Gastrocnemius medialis (tissue), 4 donors: ENCODE measurements at regions not wholly inside any gene's neighbourhood (a gene's known extent, or its start where the extent isn't known, plus 50 kb on each side); places are given as distances from the start of the nearest gene placed in this dataset.

Source experiments
- ATAC-seq, 2 donors: fragments of 150-250 bp; one replicate each; pipeline ENCODE4 v1.9.1; 2016
- DNase-seq, 2 donors: peaks; one replicate each; pipeline ENCODE4 v3.0.0-alpha.2; 2019
- H3K27ac ChIP-seq, 4 donors: fragments of 200-600 bp; sonication (generic); 1 replicate in 1 of 4; 2 replicates in 3 of 4; pipeline ENCODE4 v1.5.1; 2016 to 2018; ENCODE audit warnings: mild to moderate bottlenecking in 2 of 4, moderate library complexity in 1 of 4
- H3K27me3 ChIP-seq, 3 donors: fragments of 200-600 bp; sonication (generic) in 2 of 3; 1 replicate in 1 of 3; 2 replicates in 2 of 3; pipeline versions ENCODE4 v1.5.1 to v1.6.0; 2016 to 2019; ENCODE audit warnings: mild to moderate bottlenecking in 1 of 3, moderate library complexity in 1 of 3
- H3K36me3 ChIP-seq, 2 donors: fragments of 200-600 bp; sonication (generic) in 1 of 2; one replicate each; pipeline ENCODE4 v1.5.1; 2017 to 2018
- H3K4me1 ChIP-seq, 2 donors: fragments of 200-600 bp; sonication (generic) in 1 of 2; one replicate each; pipeline ENCODE4 v1.5.1; 2016 to 2017; ENCODE audit warnings: mild to moderate bottlenecking in 2 of 2
- H3K4me3 ChIP-seq, 4 donors: fragments of 200-600 bp; sonication (generic) in 3 of 4; 1 replicate in 1 of 4; 2 replicates in 3 of 4; pipeline ENCODE4 v1.5.1; 2016 to 2019; ENCODE audit warnings: mild to moderate bottlenecking in 2 of 4
- H3K9me3 ChIP-seq, 3 donors: fragments of 200-600 bp; sonication (generic) in 2 of 3; 1 replicate in 1 of 3; 2 replicates in 2 of 3; pipeline ENCODE4 v1.5.1; 2016 to 2019
- CTCF ChIP-seq, 5 experiments: fragments of 450-650 bp in 3 of 5; fragments of 200-600 bp in 2 of 5; sonication (generic) in 2 of 5; IDR thresholded peaks in 4 of 5; conservative IDR thresholded peaks in 1 of 5; 1 replicate in 4 of 5; 2 replicates in 1 of 5; pipeline ENCODE4 v1.5.1; 2016 to 2019; ENCODE audit warnings: antibody characterized with exemption in 5 of 5, mild to moderate bottlenecking in 3 of 5, moderate library complexity in 3 of 5
- POLR2A ChIP-seq, 2 donors: fragments of 450-650 bp; IDR thresholded peaks; one replicate each; pipeline ENCODE4 v1.6.1; 2017; ENCODE audit warnings: antibody characterized with exemption in 2 of 2, mild to moderate bottlenecking in 2 of 2, moderate library complexity in 2 of 2
- in situ Hi-C, 4 donors: fragments of 200-750 bp; cut with MboI; loops; one replicate each; pipeline versions ENCODE4 v1.15.0 to v1.8.0; 2017; ENCODE audit warnings: low sequenced_read_pairs in 4 of 4
- intact Hi-C: fragments of 100-400 bp; cut with DNase I; formaldehyde crosslinking; loops from one replicate; pipeline ENCODE4 v1.15.1; 2023; ENCODE audit warnings: low total_unique reads

GRCh38 chr2:225319872-225320271 lies 79.6 kb upstream of the NYAP2 start:
- in situ Hi-C loops = no loop called here
- no peak for ATAC-seq
- Histone ChIP-seq H3K4me1 (no peaks in the 10 kb centered on the region), H3K9me3 (no peaks in the 10 kb centered on the region), H3K36me3 (no peaks in the 10 kb centered on the region), H3K27ac (no peak overlapping the region), H3K27me3 (no peaks in the 10 kb centered on the region), H3K4me3 (no peak overlapping the region)
- TF ChIP-seq POLR2A (IDR thresholded peaks at IDR 0.05) (no peak), CTCF (IDR thresholded peaks at IDR 0.05 in 4 of 5, conservative IDR thresholded peaks at IDR 0.05 in 1 of 5) (no peak)
- no peak for DNase-seq
- intact Hi-C loops = no loop called here

GRCh38 chr2:225318440-225318839 lies 81.1 kb upstream of the NYAP2 start:
- no peaks in the 10 kb centered on the region for H3K27me3 ChIP-seq
- H3K9me3 ChIP-seq = no peaks in the 10 kb centered on the region
- ATAC-seq (no peak), DNase-seq (no peak)
- intact Hi-C loops (no loop called here), in situ Hi-C loops (no loop called here)
- TF ChIP-seq CTCF (IDR thresholded peaks at IDR 0.05 in 4 of 5, conservative IDR thresholded peaks at IDR 0.05 in 1 of 5) (no peak), POLR2A (IDR thresholded peaks at IDR 0.05) (no peak)
- H3K4me3 ChIP-seq = no peak overlapping the region
- no peaks in the 10 kb centered on the region for H3K36me3 ChIP-seq
- H3K27ac ChIP-seq = no peak overlapping the region
- no peaks in the 10 kb centered on the region for H3K4me1 ChIP-seq

GRCh38 chr2:225317186-225317585 lies 82.3 kb upstream of the NYAP2 start:
- ATAC-seq (no peak), DNase-seq (no peak)
- Histone ChIP-seq H3K4me1 (no peaks in the 10 kb centered on the region), H3K36me3 (no peaks in the 10 kb centered on the region), H3K9me3 (no peaks in the 10 kb centered on the region), H3K4me3 (no peak overlapping the region), H3K27ac (no peak overlapping the region), H3K27me3 (no peaks in the 10 kb centered on the region)
- no peak for TF ChIP-seq POLR2A (IDR thresholded peaks at IDR 0.05)
- TF ChIP-seq CTCF (IDR thresholded peaks at IDR 0.05 in 4 of 5, conservative IDR thresholded peaks at IDR 0.05 in 1 of 5) = no peak
- in situ Hi-C loops = no loop called here
- intact Hi-C loops = no loop called here

- intact Hi-C loops = no loop called here
- Histone ChIP-seq H3K4me3 (no peak overlapping the region), H3K36me3 (no peaks in the 10 kb centered on the region), H3K9me3 (no peaks in the 10 kb centered on the region), H3K27ac (no peak overlapping the region), H3K27me3 (no peaks in the 10 kb centered on the region), H3K4me1 (no peaks in the 10 kb centered on the region)
- ATAC-seq (no peak), DNase-seq (no peak)
- TF ChIP-seq POLR2A (IDR thresholded peaks at IDR 0.05) (no peak), CTCF (IDR thresholded peaks at IDR 0.05 in 4 of 5, conservative IDR thresholded peaks at IDR 0.05 in 1 of 5) (no peak)
- in situ Hi-C loops = no loop called here
Observed at GRCh38 chr2:225310745-225311144, 88.8 kb upstream of the NYAP2 start.

- H3K27ac ChIP-seq = no peak overlapping the region
Observed at GRCh38 chr2:225309516-225309915, 90.0 kb upstream of the NYAP2 start.

More at GRCh38 chr2:225309516-225309915, 90.0 kb upstream of the NYAP2 start:
- H3K4me1 ChIP-seq = no peaks in the 10 kb centered on the region
- TF ChIP-seq POLR2A (IDR thresholded peaks at IDR 0.05) (no peak), CTCF (IDR thresholded peaks at IDR 0.05 in 4 of 5, conservative IDR thresholded peaks at IDR 0.05 in 1 of 5) (no peak)
- ATAC-seq (no peak), DNase-seq (no peak)
- H3K27me3 ChIP-seq = no peaks in the 10 kb centered on the region
- H3K9me3 ChIP-seq = no peaks in the 10 kb centered on the region
- in situ Hi-C loops = no loop called here
- intact Hi-C loops = no loop called here
- no peaks in the 10 kb centered on the region for H3K36me3 ChIP-seq
- H3K4me3 ChIP-seq = no peak overlapping the region
